WI38 (cell line): ENCODE measurements at regions not wholly inside any gene's neighbourhood (a gene's known extent, or its start where the extent isn't known, plus 50 kb on each side); places are given as distances from the start of the nearest gene placed in this dataset.
"Not testable (repeated sequence)": the region's sequence is repeated elsewhere in the genome, so short reads cannot be mapped to it uniquely, and the experiment has no call there.

Source experiments
- H3K4me3 ChIP-seq: 2 replicates; pipeline ENCODE4 v1.5.1; 2011; ENCODE audit warnings: low read depth, mild to moderate bottlenecking, control low read depth, low read length
- TF ChIP-seq, protein P1 (sequence below): IDR thresholded peaks from 2 replicates; pipeline ENCODE4 v1.5.1; 2012; ENCODE audit warnings: low read depth, mild to moderate bottlenecking, control low read depth, low read length

GRCh38 chr2:145749556-145749955 is 1229.6 kb upstream of the ZEB2 start:
- TF ChIP-seq, protein P1, sequence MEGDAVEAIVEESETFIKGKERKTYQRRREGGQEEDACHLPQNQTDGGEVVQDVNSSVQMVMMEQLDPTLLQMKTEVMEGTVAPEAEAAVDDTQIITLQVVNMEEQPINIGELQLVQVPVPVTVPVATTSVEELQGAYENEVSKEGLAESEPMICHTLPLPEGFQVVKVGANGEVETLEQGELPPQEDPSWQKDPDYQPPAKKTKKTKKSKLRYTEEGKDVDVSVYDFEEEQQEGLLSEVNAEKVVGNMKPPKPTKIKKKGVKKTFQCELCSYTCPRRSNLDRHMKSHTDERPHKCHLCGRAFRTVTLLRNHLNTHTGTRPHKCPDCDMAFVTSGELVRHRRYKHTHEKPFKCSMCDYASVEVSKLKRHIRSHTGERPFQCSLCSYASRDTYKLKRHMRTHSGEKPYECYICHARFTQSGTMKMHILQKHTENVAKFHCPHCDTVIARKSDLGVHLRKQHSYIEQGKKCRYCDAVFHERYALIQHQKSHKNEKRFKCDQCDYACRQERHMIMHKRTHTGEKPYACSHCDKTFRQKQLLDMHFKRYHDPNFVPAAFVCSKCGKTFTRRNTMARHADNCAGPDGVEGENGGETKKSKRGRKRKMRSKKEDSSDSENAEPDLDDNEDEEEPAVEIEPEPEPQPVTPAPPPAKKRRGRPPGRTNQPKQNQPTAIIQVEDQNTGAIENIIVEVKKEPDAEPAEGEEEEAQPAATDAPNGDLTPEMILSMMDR = no peak
- no peak overlapping the region for H3K4me3 ChIP-seq

GRCh38 chr2:145748927-145749326 is 1229.0 kb upstream of the ZEB2 start:
- TF ChIP-seq, protein P1 = no peak

DNA sequence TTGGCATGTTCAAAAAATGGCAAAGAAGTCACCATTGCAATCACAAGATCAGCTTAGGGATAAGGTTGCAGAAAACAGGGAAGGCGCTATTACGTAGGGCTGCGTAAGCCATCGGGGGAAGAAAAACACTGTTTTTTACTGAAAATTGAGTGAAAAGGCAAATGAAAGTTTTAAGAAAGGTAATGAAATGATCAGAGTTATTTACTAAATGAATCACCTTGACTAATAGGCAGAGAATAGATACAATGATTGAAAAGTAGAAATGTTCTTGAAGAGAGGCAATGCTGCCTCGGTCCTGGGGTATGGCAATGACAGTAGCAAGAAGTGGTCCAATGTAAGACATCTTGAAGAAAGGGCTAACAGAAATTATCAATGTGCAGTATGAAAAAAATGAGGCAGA is 1227.8 kb upstream of the ZEB2 start:
- TF ChIP-seq, protein P1 = no peak
- H3K4me3 ChIP-seq = no peak overlapping the region

More at GRCh38 chr2:145748927-145749326, 1229.0 kb upstream of the ZEB2 start:
- H3K4me3 ChIP-seq = no peak overlapping the region

DNA sequence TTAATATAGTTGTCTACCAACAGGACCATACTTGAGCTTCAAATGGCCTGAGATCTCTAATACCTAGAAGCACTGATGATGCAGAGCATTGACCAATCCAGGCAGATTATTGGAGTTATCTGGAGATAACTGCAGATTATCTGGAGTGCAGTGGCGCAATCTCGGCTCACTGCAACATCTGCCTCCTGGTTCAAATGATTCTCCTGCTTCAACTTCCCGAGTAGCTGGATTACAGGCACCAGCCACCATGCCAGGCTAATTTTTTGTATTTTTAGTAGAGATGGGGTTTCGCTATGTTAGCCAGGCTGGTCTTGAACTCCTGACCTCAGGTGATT is 1225.4 kb upstream of the ZEB2 start:
- H3K4me3 ChIP-seq = not testable (repeated sequence)

DNA sequence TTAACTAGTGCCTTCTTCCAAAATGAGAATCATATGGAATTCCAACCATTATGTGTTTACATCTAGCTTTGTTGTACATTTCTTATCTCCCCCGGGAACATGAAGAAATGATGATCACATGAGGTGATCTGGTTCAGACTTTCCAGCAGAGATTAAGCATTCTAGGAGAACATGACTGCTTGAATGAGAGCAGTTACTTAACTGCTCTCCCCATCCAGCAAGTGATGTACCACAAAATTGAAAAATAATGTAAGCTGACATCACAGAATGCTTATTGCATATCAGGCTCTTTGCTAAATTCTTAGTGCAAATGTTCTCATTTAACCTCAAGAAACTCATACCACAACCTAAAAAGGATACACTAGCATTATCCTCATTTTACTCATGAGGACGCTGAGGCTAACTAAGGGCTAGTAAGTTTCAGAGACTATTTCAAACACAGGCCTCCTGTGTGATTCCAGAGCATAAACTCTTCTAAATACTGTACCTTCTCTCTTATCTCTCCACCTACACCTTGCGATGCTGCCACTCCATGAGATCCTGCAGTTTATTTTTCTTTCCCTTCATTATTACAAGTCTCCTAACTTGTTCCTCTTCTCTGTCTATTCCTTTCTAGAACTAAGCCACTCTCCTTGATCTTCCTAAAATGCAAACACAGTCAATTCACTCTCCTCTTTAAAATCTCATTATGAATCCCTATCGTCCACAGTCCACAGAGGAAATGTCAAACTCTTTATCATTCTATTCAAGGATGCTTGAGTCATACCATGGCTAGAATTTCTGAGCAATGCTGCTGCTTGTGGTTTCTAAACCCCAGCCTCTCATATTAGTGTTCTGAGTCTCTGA is 1224.8 kb upstream of the ZEB2 start:
- H3K4me3 ChIP-seq = no peak overlapping the region
- TF ChIP-seq, protein P1 = no peak

GRCh38 chr2:145743011-145743410 is 1223.1 kb upstream of the ZEB2 start:
- no peak overlapping the region for H3K4me3 ChIP-seq
- TF ChIP-seq, protein P1 = no peak

GRCh38 chr2:145741636-145742035 is 1221.7 kb upstream of the ZEB2 start:
- no peak overlapping the region for H3K4me3 ChIP-seq
- TF ChIP-seq, protein P1 = no peak

- TF ChIP-seq, protein P1 = no peak
Observed at GRCh38 chr2:145741181-145741580, 1221.3 kb upstream of the ZEB2 start.

More at GRCh38 chr2:145741181-145741580, 1221.3 kb upstream of the ZEB2 start:
- no peak overlapping the region for H3K4me3 ChIP-seq
